ENCODE measurements at regions not wholly inside any gene's neighbourhood (a gene's known extent, or its start where the extent isn't known, plus 50 kb on each side); places are given as distances from the start of the nearest gene placed in this dataset.
"Not testable (repeated sequence)": the region's sequence is repeated elsewhere in the genome, so short reads cannot be mapped to it uniquely, and the experiment has no call there.

GRCh38 chr3:44130249-44130648 is 111.4 kb upstream of the TOPAZ1 start:
- DNase-seq, result no peak

GRCh38 chr3:44132061-44132460 is 109.6 kb upstream of the TOPAZ1 start:
- DNase-seq, result no peak

DNA sequence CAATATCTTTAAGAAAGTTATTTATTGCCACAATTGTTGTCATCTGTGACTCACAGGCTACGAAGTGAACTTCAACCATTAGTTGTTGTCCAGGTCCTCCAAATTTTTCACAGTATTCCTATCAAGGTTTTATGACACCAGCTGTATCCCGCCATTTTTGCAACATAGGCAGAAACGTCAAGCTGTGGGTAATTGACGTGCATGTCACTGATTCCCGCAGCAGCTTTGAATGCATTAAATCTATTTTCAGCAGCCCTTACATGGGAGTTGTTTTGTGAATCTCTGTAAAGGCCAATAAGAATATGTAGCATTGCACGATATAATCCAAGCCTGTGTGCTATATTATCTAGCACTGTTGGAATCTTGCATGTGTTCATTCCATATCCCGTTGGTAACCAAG is 109.1 kb upstream of the TOPAZ1 start:
- no peak for DNase-seq

GRCh38 chr3:44136421-44136820 is 105.3 kb upstream of the TOPAZ1 start:
- DNase-seq, result peak; percentile 3

DNA sequence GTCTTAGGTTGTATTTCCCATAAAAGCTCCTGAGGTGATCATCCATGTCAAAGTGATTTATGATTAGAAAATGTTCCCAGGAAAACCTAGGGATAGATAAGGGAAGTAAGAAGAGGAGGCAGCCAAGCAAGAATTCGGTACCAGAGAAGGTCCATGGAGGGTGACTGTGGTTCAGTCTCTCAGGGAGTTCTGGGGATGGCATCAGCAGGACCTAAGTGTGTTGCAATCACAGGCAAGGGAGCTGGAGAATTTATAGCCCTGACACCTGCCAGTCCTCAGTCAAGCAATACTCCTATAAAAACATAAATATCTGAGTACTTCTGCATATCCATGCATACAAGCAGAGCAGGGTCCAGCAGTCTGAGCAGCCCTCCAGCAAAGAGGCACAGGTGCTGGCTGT is 95.6 kb upstream of the TOPAZ1 start:
- DNase-seq, result no peak

DNA sequence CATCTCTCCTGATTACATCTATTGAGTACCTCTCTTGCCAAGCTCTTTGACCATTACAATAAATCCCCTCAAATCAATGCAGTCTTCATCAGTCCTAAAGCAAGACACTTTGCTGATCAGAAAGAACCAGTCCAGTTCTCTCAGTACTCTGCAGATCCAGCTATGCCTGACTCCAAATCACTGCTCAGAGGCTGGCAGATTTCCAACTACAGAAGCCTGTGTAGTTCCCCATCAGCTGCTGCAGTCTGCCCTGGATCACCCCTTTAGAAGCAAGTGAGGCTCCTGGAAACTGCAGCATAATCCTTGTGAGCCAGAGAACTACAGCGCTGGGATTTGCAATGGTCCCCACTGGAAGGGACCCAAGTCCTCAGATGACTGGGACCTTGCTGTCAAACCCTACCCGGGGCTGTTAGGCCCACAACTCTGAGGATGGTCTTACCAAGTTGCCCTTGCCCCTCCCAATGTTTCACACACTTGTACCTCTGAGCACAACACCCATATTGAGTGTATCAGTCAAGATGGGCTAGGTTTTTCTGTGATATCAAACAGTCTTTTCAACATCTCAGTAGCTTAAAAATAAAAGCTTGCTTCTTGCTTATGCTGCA is 81.9 kb upstream of the TOPAZ1 start:
- no peak for DNase-seq

DNA sequence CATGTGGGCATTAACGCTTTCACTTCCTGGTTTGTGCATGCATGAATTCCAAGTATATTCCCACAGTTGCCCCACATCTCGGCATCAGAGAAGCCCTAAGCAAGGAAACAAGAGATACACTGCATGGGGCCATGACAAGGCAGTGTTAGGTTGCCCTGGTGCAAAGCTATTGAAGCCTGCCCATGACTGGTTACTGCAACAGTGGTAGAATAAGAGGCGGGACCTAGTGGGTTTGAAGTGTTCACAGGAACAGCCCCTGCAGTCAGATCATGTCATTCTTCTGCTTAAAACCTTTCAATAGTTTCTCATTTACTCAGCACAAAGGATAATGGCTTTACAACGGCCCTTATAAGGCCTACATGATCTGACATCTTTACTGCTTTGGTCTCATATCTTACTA is 80.9 kb upstream of the TOPAZ1 start:
- no peak for DNase-seq

DNA sequence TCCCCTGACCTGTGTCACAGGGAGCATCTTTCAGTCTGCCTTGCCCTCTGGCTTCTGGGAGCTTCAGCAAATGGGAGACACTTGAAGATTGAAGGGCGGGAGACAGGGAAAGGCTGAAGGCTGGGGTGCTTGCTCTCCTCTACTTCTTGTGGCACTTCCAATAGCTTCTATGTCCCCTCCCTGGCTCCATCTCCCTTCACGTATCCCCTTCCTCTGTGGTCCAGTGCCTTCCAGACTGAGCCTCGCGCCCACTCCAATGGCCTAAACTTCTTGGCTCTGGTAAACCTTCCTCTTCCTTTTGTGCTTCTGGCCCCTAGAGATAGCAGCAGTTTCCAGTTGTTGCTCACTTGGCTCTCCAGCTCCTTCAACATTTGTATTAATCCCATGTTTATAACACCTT is 69.8 kb upstream of the TOPAZ1 start:
- DNase-seq, result no peak

GRCh38 chr3:44172701-44173100 is 69.0 kb upstream of the TOPAZ1 start:
- DNase-seq, result not testable (repeated sequence)

DNA sequence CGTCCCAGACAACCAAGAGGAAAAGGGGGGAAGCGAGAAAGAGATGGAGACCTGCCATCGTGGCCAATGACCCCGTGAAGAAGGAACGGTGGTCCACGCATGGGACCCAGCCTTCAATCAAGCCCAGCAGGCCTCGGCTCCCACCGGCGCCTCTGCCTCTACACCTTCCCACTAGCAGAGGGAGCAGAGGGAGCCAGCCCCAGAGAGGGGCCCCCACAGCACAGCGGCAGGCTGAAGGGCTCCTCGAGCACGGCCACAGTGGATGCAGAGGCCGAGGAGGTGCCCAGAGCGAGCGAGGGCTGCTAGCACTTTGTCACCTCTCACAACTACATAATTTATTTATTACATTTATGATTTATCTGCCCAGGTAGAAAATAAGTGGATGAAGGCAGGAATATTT is 68.4 kb upstream of the TOPAZ1 start:
- DNase-seq, result no peak

- DNase-seq, result no peak
Measured at GRCh38 chr3:44175070-44175469, 66.6 kb upstream of the TOPAZ1 start.

- DNase-seq, result peak; percentile 6
Measured at GRCh38 chr3:44179246-44179645, 62.4 kb upstream of the TOPAZ1 start.

- peak; percentile 19 for DNase-seq
Measured at GRCh38 chr3:44184319-44184953, 57.2 kb upstream of the TOPAZ1 start.

DNA sequence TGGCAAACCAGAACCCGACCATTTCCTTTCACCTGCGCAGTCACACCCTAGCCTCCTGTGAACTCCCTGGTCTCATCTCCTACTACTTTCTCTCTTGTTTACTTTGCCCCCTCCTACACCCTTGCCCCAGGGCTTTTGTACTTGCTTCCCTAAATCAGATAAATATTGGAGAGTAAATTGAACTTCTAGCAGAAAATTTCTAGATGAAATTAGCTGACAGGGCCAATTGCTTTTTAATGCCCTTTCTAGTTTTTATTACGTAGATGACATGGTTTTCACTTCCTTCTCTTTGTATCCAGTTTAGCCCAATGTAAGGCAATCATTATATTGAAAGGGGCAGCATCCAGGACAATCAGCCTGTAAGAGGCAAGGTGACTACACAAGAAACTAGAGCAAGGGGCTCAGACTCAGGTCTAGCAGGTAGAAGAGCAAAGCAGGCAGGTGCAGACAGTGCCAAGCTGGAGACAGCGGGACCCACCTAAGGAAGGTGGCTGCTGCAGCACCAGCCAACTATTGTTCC is 56.2 kb upstream of the TOPAZ1 start:
- no peak for DNase-seq

GRCh38 chr3:44186111-44186672 is 55.5 kb upstream of the TOPAZ1 start:
- no peak for DNase-seq

DNA sequence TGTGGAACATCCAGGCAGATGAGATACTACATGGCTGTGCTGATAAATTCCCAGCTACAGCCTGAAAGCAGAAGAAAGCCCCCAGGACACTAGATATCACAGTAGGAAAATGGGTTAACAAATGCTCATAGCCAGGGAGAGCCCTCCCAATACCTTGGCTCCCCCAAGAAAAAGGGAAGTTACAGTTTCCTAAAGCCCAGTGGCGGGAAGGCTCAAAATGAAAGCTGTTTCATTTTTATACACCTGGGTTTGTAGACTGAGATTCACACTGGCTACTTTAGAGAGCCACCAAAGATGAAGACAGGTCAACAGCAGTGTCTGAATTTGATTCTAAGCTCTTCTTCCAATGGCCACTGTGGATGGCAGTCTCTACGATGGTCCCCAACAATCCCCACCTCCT is 55.0 kb upstream of the TOPAZ1 start:
- no peak for DNase-seq
